Neural cell (in vitro differentiated cells): ENCODE measurements at regions not wholly inside any gene's neighbourhood (a gene's known extent, or its start where the extent isn't known, plus 50 kb on each side); places are given as distances from the start of the nearest gene placed in this dataset.

ENCODE experiments used
- H2AFZ ChIP-seq: fragments of 200-600, 300-800 bp; sonication (generic), shearing (Covaris generic); 2 replicates; pipeline ENCODE4 v1.6.0; 2014; ENCODE audit warnings: low read depth, mild to moderate bottlenecking, antibody characterized with exemption, low read length, moderate library complexity
- H3F3A ChIP-seq: fragments of 200-600 bp; shearing (Covaris generic); 2 replicates; pipeline ENCODE4 v1.6.1; 2016; ENCODE audit warnings: mild to moderate bottlenecking, moderate library complexity, mixed read lengths, antibody characterized with exemption, low read length; ENCODE audit not compliant: insufficient read depth, poor library complexity, severe bottlenecking
- H3K27ac ChIP-seq: fragments of 200-600, 300-800 bp; sonication (generic), shearing (Covaris generic); 2 replicates; pipeline ENCODE4 v1.5.1; 2014; ENCODE audit warnings: mild to moderate bottlenecking, low read length, moderate library complexity
- H3K27me3 ChIP-seq: fragments of 300-800, 200-600 bp; sonication (generic), shearing (Covaris generic); 2 replicates; pipeline ENCODE4 v1.6.0; 2014; ENCODE audit warnings: mild to moderate bottlenecking, low read depth, low read length, moderate library complexity; ENCODE audit not compliant: insufficient read depth
- H3K36me3 ChIP-seq: fragments of 300-800, 200-600 bp; sonication (generic), shearing (Covaris generic); 2 replicates; pipeline ENCODE4 v1.5.1; 2014; ENCODE audit warnings: mild to moderate bottlenecking, antibody characterized with exemption, low read length, moderate library complexity; ENCODE audit not compliant: insufficient read depth
- H3K4me2 ChIP-seq: fragments of 300-800, 200-600 bp; sonication (generic), shearing (Covaris generic); 2 replicates; pipeline ENCODE4 v1.6.0; 2014; ENCODE audit warnings: mild to moderate bottlenecking, low read length
- H3K4me3 ChIP-seq: fragments of 300-800, 200-600 bp; sonication (generic), shearing (Covaris generic); 2 replicates; pipeline ENCODE4 v1.5.1; 2014; ENCODE audit warnings: mild to moderate bottlenecking, low read length, moderate library complexity
- H3K79me2 ChIP-seq: fragments of 200-600 bp; shearing (Covaris generic); replicated peaks from 2 replicates; pipeline ENCODE4 v1.6.0; 2014; ENCODE audit warnings: mild to moderate bottlenecking, low read length, moderate library complexity; ENCODE audit not compliant: insufficient read depth
- H3K9ac ChIP-seq: fragments of 300-800, 200-600 bp; sonication (generic), shearing (Covaris generic); 2 replicates; pipeline ENCODE4 v1.6.1; 2016; ENCODE audit warnings: mild to moderate bottlenecking, low read length, mixed read lengths
- H3K9me2 ChIP-seq: fragments of 200-600 bp; shearing (Covaris generic); 2 replicates; pipeline ENCODE4 v1.6.1; 2016; ENCODE audit warnings: mild to moderate bottlenecking, low read length, mixed read lengths; ENCODE audit not compliant: insufficient read depth
- H3K9me3 ChIP-seq: fragments of 200-600, 300-800 bp; sonication (generic), shearing (Covaris generic); 2 replicates; pipeline ENCODE4 v1.6.1; 2016; ENCODE audit warnings: mild to moderate bottlenecking, mixed run types, low read length, moderate library complexity, mixed read lengths
- H4K20me1 ChIP-seq: fragments of 200-600 bp; shearing (Covaris generic); 2 replicates; pipeline ENCODE4 v1.6.1; 2016; ENCODE audit warnings: mild to moderate bottlenecking, mixed run types; ENCODE audit not compliant: insufficient read depth
- CTCF ChIP-seq: fragments of 450-650 bp; IDR thresholded peaks from 2 replicates; pipeline ENCODE4 v1.5.1; 2014; ENCODE audit warnings: antibody characterized with exemption, mild to moderate bottlenecking, moderate library complexity; ENCODE audit not compliant: poor library complexity, severe bottlenecking
- EP300 ChIP-seq: fragments of 450-650 bp; conservative IDR thresholded peaks from 2 replicates; pipeline ENCODE4 v1.6.1; 2014; ENCODE audit warnings: antibody characterized with exemption, mild to moderate bottlenecking, moderate library complexity; ENCODE audit not compliant: poor library complexity, severe bottlenecking
- EZH2 ChIP-seq: fragments of 200-600, 300-800 bp; shearing (Covaris generic), sonication (generic); IDR thresholded peaks from 2 replicates; pipeline ENCODE4 v1.6.1; 2014; ENCODE audit warnings: antibody characterized with exemption, low read length, borderline replicate concordance, mild to moderate bottlenecking; ENCODE audit not compliant: insufficient read depth, poor library complexity, severe bottlenecking
- MXI1 ChIP-seq: fragments of 450-650 bp; conservative IDR thresholded peaks from 2 replicates; pipeline ENCODE4 v1.6.1; 2014; ENCODE audit warnings: antibody characterized with exemption, mild to moderate bottlenecking; ENCODE audit not compliant: poor library complexity, severe bottlenecking
- POLR2AphosphoS5 ChIP-seq: IDR thresholded peaks from 2 replicates; pipeline ENCODE4 v1.6.1; 2012
- RAD21 ChIP-seq: fragments of 450-650 bp; conservative IDR thresholded peaks from 2 replicates; pipeline ENCODE4 v1.6.1; 2014; ENCODE audit warnings: antibody characterized with exemption, mild to moderate bottlenecking, moderate library complexity
- REST ChIP-seq: IDR thresholded peaks from 2 replicates; pipeline ENCODE4 v1.6.1; 2012; ENCODE audit warnings: borderline replicate concordance
- SMC3 ChIP-seq: fragments of 450-650 bp; conservative IDR thresholded peaks from 2 replicates; pipeline ENCODE4 v1.6.1; 2014; ENCODE audit warnings: antibody characterized with exemption, mild to moderate bottlenecking, moderate library complexity; ENCODE audit not compliant: poor library complexity
- TAF1 ChIP-seq: IDR thresholded peaks from 2 replicates; pipeline ENCODE4 v1.6.1; 2012; ENCODE audit warnings: low read depth

GRCh38 chr3:187976365-187976900 lies 177.5 kb upstream of the LPP start:
- Histone ChIP-seq H3K27ac (no peak overlapping the region), H3K9ac (no peak overlapping the region), H3K4me3 (no peak overlapping the region), H3K9me2 (no peaks in the 10 kb centered on the region), H3K36me3 (no peaks in the 10 kb centered on the region), H3K79me2 (no peaks in the 10 kb centered on the region), H4K20me1 (no peaks in the 10 kb centered on the region), H2AFZ (no peak overlapping the region), H3K27me3 (no peaks in the 10 kb centered on the region), H3F3A (no peaks in the 10 kb centered on the region), H3K9me3 (peaks cover 3% of the 10 kb centered on the region), H3K4me2 (no peak overlapping the region)
- TF ChIP-seq RAD21 (no peak), SMC3 (no peak), EZH2 (no peak), CTCF (no peak), REST (no peak), POLR2AphosphoS5 (no peak), MXI1 (no peak), EP300 (no peak), TAF1 (no peak)

GRCh38 chr3:187977659-187978058 lies 176.3 kb upstream of the LPP start:
- Histone ChIP-seq H3K4me3 (no peak overlapping the region), H3K27ac (no peak overlapping the region), H3K36me3 (no peaks in the 10 kb centered on the region), H4K20me1 (no peaks in the 10 kb centered on the region), H3K27me3 (no peaks in the 10 kb centered on the region), H3K9me3 (peaks cover 3% of the 10 kb centered on the region), H3K79me2 (no peaks in the 10 kb centered on the region), H3K9me2 (no peaks in the 10 kb centered on the region), H3K9ac (no peak overlapping the region), H3K4me2 (no peak overlapping the region), H3F3A (no peaks in the 10 kb centered on the region), H2AFZ (no peak overlapping the region)
- no peak for TF ChIP-seq REST
- no peak for TF ChIP-seq CTCF
- no peak for TF ChIP-seq TAF1
- no peak for TF ChIP-seq MXI1
- no peak for TF ChIP-seq POLR2AphosphoS5
- TF ChIP-seq EP300: no peak
- no peak for TF ChIP-seq RAD21
- no peak for TF ChIP-seq EZH2
- TF ChIP-seq SMC3: no peak
